G401 (cell line): ENCODE measurements at regions not wholly inside any gene's neighbourhood (a gene's known extent, or its start where the extent isn't known, plus 50 kb on each side); places are given as distances from the start of the nearest gene placed in this dataset.
"Not testable (repeated sequence)": the region's sequence is repeated elsewhere in the genome, so short reads cannot be mapped to it uniquely, and the experiment has no call there.

Experiments
- DNase-seq: peaks from one replicate; pipeline ENCODE4 v3.0.0-alpha.2; 2015; ENCODE audit warnings: low spot score
- in situ Hi-C: cut with HindIII; loops from 2 replicates; pipeline ENCODE4 v1.10.0; 2016; ENCODE audit warnings: low sequenced_read_pairs, mixed read lengths

GRCh38 chr5:117394506-117395157 lies 820.0 kb upstream of the SEMA6A start:
- DNase-seq: peak; percentile 41
- in situ Hi-C loops: no loop called here

DNA sequence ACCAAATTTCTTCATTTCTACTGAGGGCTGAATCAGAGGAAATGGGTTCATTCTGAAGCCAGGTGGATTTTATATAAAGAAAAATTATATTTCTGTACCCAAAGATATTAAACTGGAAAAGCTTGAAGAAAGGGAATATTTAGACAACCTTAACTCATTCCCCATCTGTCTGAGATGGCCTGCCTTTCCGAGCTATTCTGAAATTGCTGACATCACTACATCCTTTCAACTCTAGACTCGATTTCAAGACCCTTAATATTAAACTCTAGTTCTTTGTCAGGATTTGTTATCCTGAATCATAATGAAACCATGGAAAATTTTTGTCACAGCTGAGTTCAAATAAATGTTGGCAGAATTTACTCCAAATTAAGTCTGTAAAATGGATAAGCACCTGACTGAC lies 818.5 kb upstream of the SEMA6A start:
- in situ Hi-C loops: no loop called here
- DNase-seq: no peak

DNA sequence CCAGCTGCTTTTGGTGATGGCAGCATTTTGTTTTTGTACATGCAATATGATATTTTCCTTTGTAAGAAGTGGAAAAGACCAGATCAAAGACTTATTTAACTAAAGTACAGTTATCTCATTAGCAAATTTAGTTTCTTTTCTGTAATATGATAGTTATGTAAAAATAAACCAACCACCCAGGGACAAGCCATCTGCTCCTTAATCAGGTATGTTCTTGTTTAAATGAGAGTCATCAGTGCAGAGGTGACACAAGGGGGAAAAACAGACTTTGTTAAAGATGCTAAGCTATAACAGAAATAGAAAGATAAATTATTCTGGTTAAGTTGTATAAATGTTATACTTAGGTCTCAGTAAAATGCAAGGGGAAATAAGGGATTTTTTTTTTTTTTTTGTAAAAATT lies 805.7 kb upstream of the SEMA6A start:
- in situ Hi-C loops: no loop called here
- peak; percentile 92 for DNase-seq

DNA sequence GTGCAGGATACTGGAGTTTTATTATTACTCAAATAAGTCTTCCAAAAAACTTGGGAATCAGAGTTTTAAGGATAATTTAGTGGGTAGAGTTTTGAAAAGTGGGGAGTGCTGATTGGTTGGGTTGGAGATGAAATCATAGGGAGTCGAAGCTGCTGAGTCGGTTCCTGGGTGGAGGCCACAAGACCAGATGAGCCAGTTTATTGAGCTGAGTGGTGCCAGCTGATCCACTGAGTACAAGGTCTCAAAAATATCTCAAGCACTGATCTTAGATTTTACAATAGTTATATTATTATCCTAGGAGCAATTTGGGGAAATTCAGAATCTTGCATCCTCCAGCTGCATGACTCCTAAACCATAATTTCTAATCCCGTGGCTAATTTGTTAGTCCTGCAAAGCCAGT lies 804.9 kb upstream of the SEMA6A start:
- in situ Hi-C loops: no loop called here
- DNase-seq: peak; percentile 69

DNA sequence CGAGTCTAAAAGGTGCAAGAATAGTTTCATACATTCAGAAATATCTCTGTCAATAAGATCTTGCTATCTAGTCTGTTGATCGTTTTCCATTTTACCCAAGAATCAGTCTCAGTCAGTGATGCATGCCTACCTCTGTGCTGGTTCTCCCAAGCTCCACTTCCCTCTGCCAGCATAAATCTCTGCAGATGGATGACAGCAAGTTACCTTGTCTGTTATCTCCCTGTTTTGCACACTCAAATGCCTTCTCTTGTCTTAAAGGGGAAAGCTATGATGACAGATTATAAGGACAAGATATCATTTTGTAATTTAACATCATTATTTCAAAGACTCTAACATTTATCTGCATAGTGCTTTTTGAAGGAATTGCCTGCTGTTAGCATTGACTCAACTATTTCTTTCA lies 802.1 kb upstream of the SEMA6A start:
- peak; percentile 79 for DNase-seq
- in situ Hi-C loops: no loop called here

GRCh38 chr5:117359895-117360294 lies 785.3 kb upstream of the SEMA6A start:
- in situ Hi-C loops: no loop called here
- DNase-seq: no peak

- in situ Hi-C loops: no loop called here
- peak; percentile 55 for DNase-seq
Observed at GRCh38 chr5:117357886-117358285, 783.3 kb upstream of the SEMA6A start.

DNA sequence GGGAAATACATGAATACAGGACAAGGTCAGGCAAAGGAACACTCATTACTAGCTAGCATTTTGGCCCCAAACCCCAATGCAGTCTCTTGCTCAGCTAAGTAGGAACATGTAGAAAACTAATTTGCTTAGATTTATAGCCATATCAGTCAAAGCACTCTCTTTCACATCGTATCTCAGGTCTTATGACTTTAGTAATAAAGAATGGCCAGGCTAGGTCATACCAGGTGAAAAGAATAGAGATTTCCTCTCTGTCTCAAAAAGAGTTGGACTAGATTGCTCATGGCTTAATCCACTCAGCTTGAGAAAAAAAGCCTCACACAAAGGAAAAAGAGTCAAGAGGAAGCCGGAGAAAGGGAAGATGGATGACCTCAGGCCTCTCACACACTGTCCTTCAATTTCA lies 772.7 kb upstream of the SEMA6A start:
- DNase-seq: no peak
- in situ Hi-C loops: no loop called here

GRCh38 chr5:117343726-117344125 lies 769.1 kb upstream of the SEMA6A start:
- in situ Hi-C loops, DNase-seq: not testable (repeated sequence)

- no peak for DNase-seq
- in situ Hi-C loops: no loop called here
Observed at GRCh38 chr5:117337064-117337749, 762.6 kb upstream of the SEMA6A start.

DNA sequence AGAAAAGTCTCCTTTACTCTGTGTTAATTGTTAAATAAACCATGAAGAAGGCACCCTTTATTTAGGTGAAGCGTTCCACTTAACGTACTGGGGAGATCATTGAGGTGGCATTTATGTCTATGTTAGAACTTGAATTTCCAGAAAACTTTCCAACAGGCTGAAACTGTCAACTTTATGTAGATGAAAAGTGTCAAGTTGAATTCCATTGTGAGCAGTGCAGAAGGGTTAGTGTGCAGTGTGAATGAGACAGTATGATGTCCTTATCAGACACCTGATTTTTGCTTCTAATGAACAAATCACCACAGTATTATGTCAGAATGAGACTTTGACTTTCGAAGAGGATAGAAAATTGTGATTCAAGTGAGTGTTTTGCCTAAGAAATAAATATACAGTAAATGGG lies 761.6 kb upstream of the SEMA6A start:
- DNase-seq: no peak
- in situ Hi-C loops: no loop called here

- in situ Hi-C loops: no loop called here
Observed at GRCh38 chr5:117333011-117333410, 758.4 kb upstream of the SEMA6A start.

DNA sequence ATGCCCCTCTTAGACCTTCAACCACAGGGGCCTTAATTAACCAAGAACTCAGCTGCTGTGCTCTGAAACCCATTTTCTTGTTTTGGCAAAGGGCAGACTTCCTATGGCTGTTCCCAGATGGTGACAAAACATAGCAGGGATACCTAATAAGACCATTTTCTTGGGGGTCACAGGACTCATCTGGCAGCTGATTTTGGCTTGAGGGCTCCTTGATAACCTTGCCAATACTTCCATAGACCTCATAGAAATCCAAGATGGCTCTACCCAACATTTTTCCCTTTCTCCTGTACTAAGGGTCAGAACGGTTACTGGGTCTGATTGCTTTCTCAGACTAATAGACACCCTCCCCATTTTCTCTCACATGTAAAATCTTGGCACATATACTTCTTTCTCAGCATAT lies 757.7 kb upstream of the SEMA6A start:
- peak; percentile 58 for DNase-seq

More at GRCh38 chr5:117333011-117333410, 758.4 kb upstream of the SEMA6A start:
- peak; percentile 57 for DNase-seq

DNA sequence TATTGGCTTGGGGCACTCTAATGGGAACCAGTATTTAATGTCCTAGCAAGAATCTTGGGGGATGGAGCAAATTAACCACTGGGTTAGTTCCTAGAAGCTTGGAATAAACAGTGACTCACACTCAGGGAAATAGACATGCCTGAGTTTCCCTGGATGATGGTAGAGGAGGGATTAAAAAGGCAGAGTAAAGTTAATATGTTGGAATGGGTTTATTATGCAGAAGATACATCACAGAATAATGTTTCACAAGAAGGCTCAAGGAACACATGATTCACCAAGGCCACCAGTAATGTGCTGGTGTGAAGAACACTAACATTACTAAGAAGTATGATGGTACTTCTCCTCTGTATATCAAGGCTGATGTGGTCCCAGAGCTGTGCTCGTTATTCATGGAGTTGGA lies 752.9 kb upstream of the SEMA6A start:
- DNase-seq: no peak
- in situ Hi-C loops: no loop called here

More for the DNA sequence above, 757.7 kb upstream of the SEMA6A start:
- in situ Hi-C loops: no loop called here

- in situ Hi-C loops: no loop called here
- no peak for DNase-seq
Observed at GRCh38 chr5:117326997-117327396, 752.4 kb upstream of the SEMA6A start.

- in situ Hi-C loops: no loop called here
- no peak for DNase-seq
Observed at GRCh38 chr5:117318528-117318927, 743.9 kb upstream of the SEMA6A start.

GRCh38 chr5:117315170-117315569 lies 740.5 kb upstream of the SEMA6A start:
- in situ Hi-C loops: no loop called here
- no peak for DNase-seq

- DNase-seq, in situ Hi-C loops: not testable (repeated sequence)
Observed at GRCh38 chr5:117304512-117305107, 730.0 kb upstream of the SEMA6A start.

DNA sequence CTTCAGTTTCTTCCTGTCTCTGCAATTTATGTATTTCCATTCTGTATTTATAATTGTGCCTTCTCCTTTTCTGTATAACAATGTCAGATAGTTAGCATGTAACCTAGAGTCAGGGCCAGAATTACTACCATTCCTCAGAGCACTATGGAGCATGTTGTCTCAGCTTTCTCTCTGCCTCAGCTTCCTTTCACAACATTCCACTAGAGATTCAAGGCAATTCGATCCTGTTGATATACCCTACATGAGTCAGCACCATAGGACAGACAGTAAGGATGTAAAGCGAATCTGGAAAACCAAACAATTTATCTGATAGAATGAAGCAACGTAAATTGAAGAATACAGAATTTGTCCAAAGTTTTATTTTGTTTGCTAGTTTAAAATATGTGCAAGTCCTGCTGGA lies 728.3 kb upstream of the SEMA6A start:
- in situ Hi-C loops: no loop called here
- no peak for DNase-seq

DNA sequence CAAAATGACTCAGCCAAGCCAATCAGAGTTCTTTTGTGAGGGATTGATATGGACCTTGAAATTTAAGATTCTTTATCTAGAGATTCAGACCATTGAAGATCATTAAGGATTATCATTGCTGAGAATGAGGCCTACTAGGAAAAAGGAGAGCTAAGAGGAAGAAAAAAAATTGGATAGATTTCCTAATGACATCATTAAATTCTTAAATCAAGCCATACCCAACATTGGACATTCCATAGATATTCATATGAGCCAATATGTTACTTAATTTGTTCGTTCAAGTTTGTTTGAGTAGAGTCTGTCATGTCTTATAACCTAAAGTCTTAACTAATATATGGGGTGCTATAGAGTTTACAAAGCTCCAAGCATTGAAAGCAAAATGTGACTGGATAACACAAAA lies 727.9 kb upstream of the SEMA6A start:
- no peak for DNase-seq
- in situ Hi-C loops: no loop called here

DNA sequence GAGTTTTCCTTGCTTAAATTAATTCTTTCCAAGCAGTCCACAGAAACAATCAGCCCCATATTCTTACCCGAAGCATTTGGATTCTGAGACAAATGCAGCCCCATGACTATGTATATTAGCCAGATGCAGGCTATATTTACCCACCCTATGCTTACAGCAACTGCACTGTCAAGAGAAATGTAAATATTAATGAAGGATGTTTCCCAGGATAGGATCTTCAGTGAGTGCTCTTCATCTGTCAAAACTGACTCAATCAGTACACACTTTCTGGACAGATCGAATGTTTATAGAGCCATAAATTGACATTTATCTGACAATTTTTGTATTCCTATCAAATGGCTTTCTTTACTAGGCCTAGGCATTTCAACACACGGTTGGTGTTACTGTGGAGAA lies 725.3 kb upstream of the SEMA6A start:
- in situ Hi-C loops: no loop called here

More for the DNA sequence above, 725.3 kb upstream of the SEMA6A start:
- DNase-seq: no peak
